SK-N-SH (cell line): ENCODE measurements at regions not wholly inside any gene's neighbourhood (a gene's known extent, or its start where the extent isn't known, plus 50 kb on each side); places are given as distances from the start of the nearest gene placed in this dataset.

Experiments used
- EP300 ChIP-seq, 2 experiments: IDR thresholded peaks; 2 replicates each; pipeline versions ENCODE4 v1.4.0 to v1.6.1; 2012; ENCODE audit warnings: borderline replicate concordance in 1 of 2, low read depth in 1 of 2, low read length in 1 of 2
- RAD21 ChIP-seq: IDR thresholded peaks from 2 replicates; pipeline ENCODE4 v1.6.1; 2012; ENCODE audit warnings: mild to moderate bottlenecking, low read length
- TF ChIP-seq, protein P1 (sequence below): fragments of 200-600 bp; sonication (generic); IDR thresholded peaks from 2 replicates; pipeline ENCODE4 v1.6.1; 2017; ENCODE audit warnings: antibody characterized with exemption, mild to moderate bottlenecking, moderate library complexity
- TF ChIP-seq, protein P2 (sequence below): fragments of 150-350 bp; IDR thresholded peaks from 2 replicates; pipeline ENCODE4 v1.6.1; 2016; ENCODE audit warnings: mild to moderate bottlenecking, low read depth, low read length
- TF ChIP-seq, protein P3 (sequence below): IDR thresholded peaks from 2 replicates; pipeline ENCODE4 v1.4.0; 2012; ENCODE audit warnings: low read depth

DNA sequence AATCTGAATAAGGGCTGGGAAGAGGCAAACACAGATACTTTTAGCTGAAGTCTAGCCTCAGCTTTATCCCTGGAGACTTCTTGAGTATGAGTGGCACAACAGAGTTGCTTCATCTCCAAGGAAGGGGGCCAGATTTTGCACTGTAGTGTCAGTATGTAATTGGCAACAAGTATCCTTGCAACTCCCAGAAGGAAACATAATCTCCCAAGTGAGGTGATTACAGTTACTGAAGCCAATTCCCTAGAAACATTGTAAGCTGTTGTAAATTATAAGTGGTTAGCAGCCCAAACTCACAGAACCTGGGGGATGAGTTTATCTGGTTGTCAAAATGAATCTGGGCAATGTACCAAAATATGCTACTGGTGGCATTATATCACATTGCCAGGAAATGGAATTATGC is 2065.7 kb upstream of the PCDH20 start:
- TF ChIP-seq, protein P1, sequence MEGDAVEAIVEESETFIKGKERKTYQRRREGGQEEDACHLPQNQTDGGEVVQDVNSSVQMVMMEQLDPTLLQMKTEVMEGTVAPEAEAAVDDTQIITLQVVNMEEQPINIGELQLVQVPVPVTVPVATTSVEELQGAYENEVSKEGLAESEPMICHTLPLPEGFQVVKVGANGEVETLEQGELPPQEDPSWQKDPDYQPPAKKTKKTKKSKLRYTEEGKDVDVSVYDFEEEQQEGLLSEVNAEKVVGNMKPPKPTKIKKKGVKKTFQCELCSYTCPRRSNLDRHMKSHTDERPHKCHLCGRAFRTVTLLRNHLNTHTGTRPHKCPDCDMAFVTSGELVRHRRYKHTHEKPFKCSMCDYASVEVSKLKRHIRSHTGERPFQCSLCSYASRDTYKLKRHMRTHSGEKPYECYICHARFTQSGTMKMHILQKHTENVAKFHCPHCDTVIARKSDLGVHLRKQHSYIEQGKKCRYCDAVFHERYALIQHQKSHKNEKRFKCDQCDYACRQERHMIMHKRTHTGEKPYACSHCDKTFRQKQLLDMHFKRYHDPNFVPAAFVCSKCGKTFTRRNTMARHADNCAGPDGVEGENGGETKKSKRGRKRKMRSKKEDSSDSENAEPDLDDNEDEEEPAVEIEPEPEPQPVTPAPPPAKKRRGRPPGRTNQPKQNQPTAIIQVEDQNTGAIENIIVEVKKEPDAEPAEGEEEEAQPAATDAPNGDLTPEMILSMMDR: no peak
- TF ChIP-seq, protein P2, sequence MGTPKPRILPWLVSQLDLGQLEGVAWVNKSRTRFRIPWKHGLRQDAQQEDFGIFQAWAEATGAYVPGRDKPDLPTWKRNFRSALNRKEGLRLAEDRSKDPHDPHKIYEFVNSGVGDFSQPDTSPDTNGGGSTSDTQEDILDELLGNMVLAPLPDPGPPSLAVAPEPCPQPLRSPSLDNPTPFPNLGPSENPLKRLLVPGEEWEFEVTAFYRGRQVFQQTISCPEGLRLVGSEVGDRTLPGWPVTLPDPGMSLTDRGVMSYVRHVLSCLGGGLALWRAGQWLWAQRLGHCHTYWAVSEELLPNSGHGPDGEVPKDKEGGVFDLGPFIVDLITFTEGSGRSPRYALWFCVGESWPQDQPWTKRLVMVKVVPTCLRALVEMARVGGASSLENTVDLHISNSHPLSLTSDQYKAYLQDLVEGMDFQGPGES: no peak
- TF ChIP-seq, protein P3, sequence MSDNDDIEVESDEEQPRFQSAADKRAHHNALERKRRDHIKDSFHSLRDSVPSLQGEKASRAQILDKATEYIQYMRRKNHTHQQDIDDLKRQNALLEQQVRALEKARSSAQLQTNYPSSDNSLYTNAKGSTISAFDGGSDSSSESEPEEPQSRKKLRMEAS: no peak
- TF ChIP-seq RAD21 (no peak), EP300 (IDR thresholded peaks at IDR 0.05; ENCODE audit: borderline replicate concordance in 1 of 2, low read depth in 1 of 2, low read length in 1 of 2) (peak in 1 of 2 experiments; percentile 39; a peak in 1 of 4 replicates)
